Activated CD8-positive, alpha-beta T cell treated with anti-CD3 and anti-CD28 coated beads, Interleukin-2, amount 10 ng/mL, durations not matched to agents 7 days and 5 days (primary cell): ENCODE measurements at regions not wholly inside any gene's neighbourhood (a gene's known extent, or its start where the extent isn't known, plus 50 kb on each side); places are given as distances from the start of the nearest gene placed in this dataset.
"Not testable (repeated sequence)": the region's sequence is repeated elsewhere in the genome, so short reads cannot be mapped to it uniquely, and the experiment has no call there.

ENCODE experiments used
- ATAC-seq: fragments of 150-1000 bp; cut with Tn5 transposase; one replicate; pipeline ENCODE4 v1.10.0; 2021; ENCODE audit warnings: moderate library complexity
- CTCF ChIA-PET: fragments of 350-600 bp; sonication (Branson Sonifier 250); formaldehyde crosslinking; loops from one replicate; lab custom pipeline; 2021; ENCODE audit warnings: antibody characterized with exemption; lab: Charles Lee
- POLR2A ChIA-PET: fragments of 350-600 bp; sonication (Branson Sonifier 250); formaldehyde crosslinking; loops from one replicate; lab custom pipeline; 2021; ENCODE audit warnings: antibody characterized with exemption; lab: Charles Lee
- DNase-seq: peaks from one replicate; pipeline ENCODE4 v3.0.0-alpha.2; 2020
- H3K27ac Mint-ChIP-seq: one replicate; pipeline ENCODE4 v1.8.0; 2021; ENCODE audit warnings: mild to moderate bottlenecking, mixed read lengths
- H3K27me3 Mint-ChIP-seq: one replicate; pipeline ENCODE4 v1.8.0; 2021; ENCODE audit warnings: low read depth, mixed read lengths
- H3K36me3 Mint-ChIP-seq: one replicate; pipeline ENCODE4 v1.8.0; 2021; ENCODE audit warnings: low read depth, mixed read lengths
- H3K4me1 Mint-ChIP-seq: one replicate; pipeline ENCODE4 v1.8.0; 2021; ENCODE audit warnings: low read depth, mixed read lengths
- H3K4me3 Mint-ChIP-seq: one replicate; pipeline ENCODE4 v1.8.0; 2021; ENCODE audit warnings: mild to moderate bottlenecking, mixed read lengths
- H3K9me3 Mint-ChIP-seq: one replicate; pipeline ENCODE4 v1.8.0; 2022; ENCODE audit warnings: mixed read lengths; ENCODE audit not compliant: insufficient read depth

GRCh38 chr6:90687775-90688380 lies 101.0 kb upstream of the MAP3K7 start:
- Mint-ChIP-seq H3K27me3 (peaks cover 7% of the 10 kb centered on the region), H3K4me1 (no peaks in the 10 kb centered on the region), H3K4me3 (no peak overlapping the region), H3K27ac (no peak overlapping the region), H3K36me3 (no peaks in the 10 kb centered on the region), H3K9me3 (no peaks in the 10 kb centered on the region)
- ATAC-seq (no peak), DNase-seq (no peak)
- ChIA-PET CTCF (interaction anchor here (1.2 kb wide), 1 partner anchor 253 kb away, joined by 3 read pairs; no protein-coding TSS in a partner anchor), POLR2A (no interaction called here)

- ChIA-PET CTCF (no interaction called here), POLR2A (no interaction called here)
- Mint-ChIP-seq H3K4me3 (no peak overlapping the region), H3K9me3 (no peaks in the 10 kb centered on the region), H3K27me3 (peaks cover 7% of the 10 kb centered on the region), H3K36me3 (no peaks in the 10 kb centered on the region), H3K4me1 (no peaks in the 10 kb centered on the region), H3K27ac (no peak overlapping the region)
- ATAC-seq: no peak
- DNase-seq: no peak
These were observed 95.0 kb upstream of the MAP3K7 start for GRCh38 chr6:90681863-90682262.

- Mint-ChIP-seq H3K4me3 (no peak overlapping the region), H3K36me3 (no peaks in the 10 kb centered on the region), H3K27ac (no peak overlapping the region), H3K4me1 (no peaks in the 10 kb centered on the region), H3K27me3 (peaks cover 6% of the 10 kb centered on the region), H3K9me3 (no peaks in the 10 kb centered on the region)
- DNase-seq (no peak), ATAC-seq (no peak)
- ChIA-PET CTCF (no interaction called here), POLR2A (no interaction called here)
These were observed 91.3 kb upstream of the MAP3K7 start for GRCh38 chr6:90678049-90678779.

- Mint-ChIP-seq H3K4me1 (no peaks in the 10 kb centered on the region), H3K4me3 (no peak overlapping the region), H3K9me3 (no peaks in the 10 kb centered on the region), H3K36me3 (no peaks in the 10 kb centered on the region), H3K27ac (no peak overlapping the region), H3K27me3 (peaks cover 4% of the 10 kb centered on the region)
- ChIA-PET POLR2A (no interaction called here), CTCF (no interaction called here)
- no peak for DNase-seq
- ATAC-seq: no peak
These were observed 90.6 kb upstream of the MAP3K7 start for GRCh38 chr6:90677440-90677839.

GRCh38 chr6:90676516-90677300 lies 89.8 kb upstream of the MAP3K7 start:
- ATAC-seq (no peak), DNase-seq (no peak)
- Mint-ChIP-seq H3K4me1 (no peaks in the 10 kb centered on the region), H3K36me3 (no peaks in the 10 kb centered on the region), H3K27ac (no peak overlapping the region), H3K4me3 (no peak overlapping the region), H3K9me3 (no peaks in the 10 kb centered on the region), H3K27me3 (peaks cover 4% of the 10 kb centered on the region)
- ChIA-PET POLR2A (no interaction called here), CTCF (no interaction called here)

- H3K36me3 Mint-ChIP-seq, H3K9me3 Mint-ChIP-seq, H3K4me1 Mint-ChIP-seq, CTCF ChIA-PET, H3K27me3 Mint-ChIP-seq, ATAC-seq, H3K4me3 Mint-ChIP-seq, POLR2A ChIA-PET, H3K27ac Mint-ChIP-seq, DNase-seq: not testable (repeated sequence)
These were observed 88.2 kb upstream of the MAP3K7 start for GRCh38 chr6:90675107-90675506.

GRCh38 chr6:90674077-90674476 lies 87.2 kb upstream of the MAP3K7 start:
- H3K27ac Mint-ChIP-seq, POLR2A ChIA-PET, H3K9me3 Mint-ChIP-seq, H3K36me3 Mint-ChIP-seq, H3K4me1 Mint-ChIP-seq, H3K4me3 Mint-ChIP-seq, DNase-seq, H3K27me3 Mint-ChIP-seq, CTCF ChIA-PET, ATAC-seq: not testable (repeated sequence)

- no peaks in the 10 kb centered on the region for H3K36me3 Mint-ChIP-seq
- H3K4me1 Mint-ChIP-seq: no peaks in the 10 kb centered on the region
- H3K27me3 Mint-ChIP-seq: no peaks in the 10 kb centered on the region
- no peak overlapping the region for H3K4me3 Mint-ChIP-seq
- ATAC-seq: no peak
- no peak overlapping the region for H3K27ac Mint-ChIP-seq
- POLR2A ChIA-PET: no interaction called here
- DNase-seq: no peak
- H3K9me3 Mint-ChIP-seq: no peaks in the 10 kb centered on the region
- CTCF ChIA-PET: no interaction called here
These were observed 83.0 kb upstream of the MAP3K7 start for GRCh38 chr6:90669846-90670245.

- Mint-ChIP-seq H3K27me3 (no peaks in the 10 kb centered on the region), H3K9me3 (no peaks in the 10 kb centered on the region), H3K27ac (no peak overlapping the region), H3K36me3 (no peaks in the 10 kb centered on the region), H3K4me1 (no peaks in the 10 kb centered on the region), H3K4me3 (no peak overlapping the region)
- ATAC-seq: no peak
- POLR2A ChIA-PET: no interaction called here
- DNase-seq: no peak
- CTCF ChIA-PET: no interaction called here
These were observed 82.5 kb upstream of the MAP3K7 start for GRCh38 chr6:90669420-90669819.

GRCh38 chr6:90668141-90668540 lies 81.3 kb upstream of the MAP3K7 start:
- H3K9me3 Mint-ChIP-seq: no peaks in the 10 kb centered on the region
- H3K27ac Mint-ChIP-seq: no peak overlapping the region
- H3K4me1 Mint-ChIP-seq: no peaks in the 10 kb centered on the region
- ATAC-seq (no peak), DNase-seq (no peak)
- H3K4me3 Mint-ChIP-seq: no peak overlapping the region
- H3K27me3 Mint-ChIP-seq: no peaks in the 10 kb centered on the region
- ChIA-PET CTCF (no interaction called here), POLR2A (no interaction called here)
- H3K36me3 Mint-ChIP-seq: no peaks in the 10 kb centered on the region

- no peaks in the 10 kb centered on the region for H3K27me3 Mint-ChIP-seq
- H3K36me3 Mint-ChIP-seq: no peaks in the 10 kb centered on the region
- no peak overlapping the region for H3K4me3 Mint-ChIP-seq
- ChIA-PET POLR2A (no interaction called here), CTCF (interaction anchor here (0.7 kb wide), 1 partner anchor 11 kb away, joined by 3 read pairs; no protein-coding TSS in a partner anchor)
- no peaks in the 10 kb centered on the region for H3K4me1 Mint-ChIP-seq
- no peak for ATAC-seq
- no peak for DNase-seq
- H3K27ac Mint-ChIP-seq: no peak overlapping the region
- no peaks in the 10 kb centered on the region for H3K9me3 Mint-ChIP-seq
These were observed 77.0 kb upstream of the MAP3K7 start for GRCh38 chr6:90663873-90664272.

- no peak overlapping the region for H3K27ac Mint-ChIP-seq
- H3K27me3 Mint-ChIP-seq: no peaks in the 10 kb centered on the region
- no peaks in the 10 kb centered on the region for H3K36me3 Mint-ChIP-seq
- H3K9me3 Mint-ChIP-seq: no peaks in the 10 kb centered on the region
- no peak for ATAC-seq
- ChIA-PET CTCF (no interaction called here), POLR2A (no interaction called here)
- DNase-seq: no peak
- no peaks in the 10 kb centered on the region for H3K4me1 Mint-ChIP-seq
- no peak overlapping the region for H3K4me3 Mint-ChIP-seq
These were observed 76.2 kb upstream of the MAP3K7 start for GRCh38 chr6:90663106-90663505.
